Jurkat, Clone E6-1 (cell line): ENCODE measurements at regions not wholly inside any gene's neighbourhood (a gene's known extent, or its start where the extent isn't known, plus 50 kb on each side); places are given as distances from the start of the nearest gene placed in this dataset.

ENCODE experiments used
- DNase-seq: peaks from one replicate; pipeline ENCODE4 v3.0.0-alpha.2; 2011; ENCODE audit warnings: low read depth, low spot score
- H3K4me3 ChIP-seq: 2 replicates; pipeline ENCODE4 v1.5.1; 2011; ENCODE audit warnings: mild to moderate bottlenecking, low read length, control low read depth, moderate library complexity

GRCh38 chr13:82713687-82714405 lies 1168.4 kb downstream of the SLITRK1 start:
- no peak overlapping the region for H3K4me3 ChIP-seq
- no peak for DNase-seq

- no peak overlapping the region for H3K4me3 ChIP-seq
- DNase-seq, result no peak
Measured at GRCh38 chr13:82702513-82702912, 1179.8 kb downstream of the SLITRK1 start.

DNA sequence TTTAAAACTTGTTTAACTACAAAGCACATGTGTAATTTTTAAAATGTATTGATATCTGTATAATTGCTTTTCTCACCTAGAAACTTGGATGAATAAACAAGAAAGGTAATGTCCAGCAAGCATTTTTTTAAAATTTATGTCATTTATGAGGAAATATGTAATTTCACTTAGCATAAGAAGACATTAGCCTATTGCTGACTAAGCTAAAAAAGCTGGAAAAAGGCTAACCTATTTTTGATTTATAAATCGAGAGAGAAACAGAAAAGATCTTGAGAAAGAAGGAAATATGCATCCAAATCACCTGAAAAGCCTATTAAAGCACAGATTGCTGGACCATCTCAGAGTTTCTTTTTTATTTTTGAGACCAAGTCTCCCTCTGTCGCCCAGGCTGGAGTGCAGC lies 1181.3 kb downstream of the SLITRK1 start:
- no peak for DNase-seq
- no peak overlapping the region for H3K4me3 ChIP-seq

DNA sequence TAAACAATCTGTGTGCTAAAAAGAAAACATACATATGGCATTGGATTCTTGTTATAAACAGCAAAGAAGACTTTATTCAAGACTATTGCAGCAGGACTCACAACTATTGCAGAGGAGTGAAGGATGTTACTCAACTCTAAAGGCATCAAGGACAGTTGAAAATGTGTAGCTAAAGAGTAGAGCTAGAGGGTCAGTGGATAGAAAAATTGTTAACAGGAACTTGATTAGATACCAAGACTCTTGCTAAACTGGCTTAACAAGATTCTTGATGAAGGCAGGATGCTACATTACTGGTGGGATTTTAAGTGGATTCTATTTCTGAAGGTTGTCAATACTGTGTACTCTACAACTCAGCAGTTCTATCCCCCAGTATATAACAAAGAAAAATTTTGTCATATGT lies 1183.3 kb downstream of the SLITRK1 start:
- H3K4me3 ChIP-seq, result no peak overlapping the region
- DNase-seq, result no peak

DNA sequence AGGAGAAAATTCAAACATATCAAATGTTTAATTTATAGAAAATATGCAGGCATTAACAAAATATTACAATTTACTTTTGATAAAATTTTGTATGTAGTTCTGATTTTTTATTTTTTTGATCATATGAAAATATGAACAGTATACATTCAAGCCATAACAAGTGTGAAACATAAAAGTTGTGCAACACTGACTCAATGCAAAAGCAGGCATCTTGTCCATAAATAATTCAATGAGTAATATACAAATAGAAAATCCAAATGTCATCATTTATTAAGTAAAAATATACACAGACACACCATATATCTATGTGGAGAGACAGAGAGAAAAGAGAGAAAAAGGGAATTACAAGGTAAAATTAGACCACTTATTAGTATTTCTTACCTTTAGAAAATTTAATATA lies 1183.9 kb downstream of the SLITRK1 start:
- DNase-seq, result no peak
- no peak overlapping the region for H3K4me3 ChIP-seq

DNA sequence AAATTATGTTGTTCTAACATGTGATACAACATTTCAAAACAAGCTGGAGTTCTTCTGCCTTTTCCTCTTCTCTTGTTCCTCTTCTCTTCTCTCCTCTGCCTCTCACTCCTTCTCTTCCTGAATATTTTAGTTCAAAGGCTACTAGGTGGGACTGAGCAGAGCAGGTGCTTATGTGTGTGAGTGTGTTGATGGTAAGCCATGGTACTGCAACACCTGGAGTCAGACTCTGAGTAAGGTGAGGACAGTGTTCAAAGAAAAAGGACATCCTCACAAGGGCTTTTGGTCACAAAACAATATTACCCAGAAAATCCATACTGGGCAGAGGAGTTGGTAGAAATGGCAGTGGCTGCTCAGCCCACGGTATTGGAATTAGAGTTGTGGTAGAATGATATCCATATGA lies 1188.7 kb downstream of the SLITRK1 start:
- H3K4me3 ChIP-seq, result no peak overlapping the region
- DNase-seq, result no peak

- no peak overlapping the region for H3K4me3 ChIP-seq
- DNase-seq, result no peak
Measured at GRCh38 chr13:82688400-82688994, 1193.8 kb downstream of the SLITRK1 start.

- H3K4me3 ChIP-seq, result no peak overlapping the region
- DNase-seq, result no peak
Measured at GRCh38 chr13:82687884-82688283, 1194.4 kb downstream of the SLITRK1 start.

GRCh38 chr13:82681535-82681934 lies 1200.7 kb downstream of the SLITRK1 start:
- H3K4me3 ChIP-seq, result no peak overlapping the region
- no peak for DNase-seq

GRCh38 chr13:82678052-82678451 lies 1204.2 kb downstream of the SLITRK1 start:
- no peak for DNase-seq
- H3K4me3 ChIP-seq, result no peak overlapping the region

- DNase-seq, result no peak
- no peak overlapping the region for H3K4me3 ChIP-seq
Measured at GRCh38 chr13:82675024-82675423, 1207.2 kb downstream of the SLITRK1 start.

DNA sequence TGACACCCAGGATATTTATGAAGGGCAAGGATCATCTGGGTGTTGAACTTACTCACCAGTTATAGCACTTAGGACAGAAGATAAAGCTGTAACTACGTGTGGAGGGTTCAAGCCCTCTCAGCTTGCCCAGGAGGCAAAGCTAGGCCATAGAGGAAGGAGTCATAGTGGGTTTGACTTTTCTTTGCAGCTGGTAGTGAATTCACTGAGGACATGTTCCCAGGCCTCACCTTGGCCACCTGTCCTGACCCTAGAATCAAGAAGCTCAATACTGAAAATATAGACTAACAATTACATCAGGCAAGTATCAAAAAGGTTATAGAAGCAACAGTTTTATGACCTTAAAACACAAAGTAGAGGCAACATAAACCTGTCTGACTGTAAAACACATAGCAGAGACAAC lies 1207.7 kb downstream of the SLITRK1 start:
- no peak for DNase-seq
- no peak overlapping the region for H3K4me3 ChIP-seq

DNA sequence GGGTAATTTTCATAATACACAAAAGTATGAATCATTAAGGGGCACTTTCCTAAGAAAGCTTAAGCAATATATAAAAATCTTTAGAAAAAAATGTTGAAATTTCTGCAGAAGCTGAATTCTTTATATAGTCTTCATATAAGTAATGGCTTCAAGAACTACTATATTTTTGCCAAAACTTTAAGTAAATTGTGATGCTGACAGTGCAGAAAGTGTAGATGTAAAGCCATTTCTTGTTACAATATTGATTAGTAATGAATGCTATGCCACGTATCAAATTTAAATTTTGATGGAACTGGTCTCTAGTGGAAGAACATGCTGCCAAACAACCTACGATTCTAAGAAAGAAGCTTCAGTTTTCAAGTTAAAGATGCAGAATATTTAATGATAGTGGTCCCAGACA lies 1210.0 kb downstream of the SLITRK1 start:
- DNase-seq, result no peak

GRCh38 chr13:82664183-82664582 lies 1218.1 kb downstream of the SLITRK1 start:
- DNase-seq, result no peak
- H3K4me3 ChIP-seq, result no peak overlapping the region

More for the DNA sequence above, 1210.0 kb downstream of the SLITRK1 start:
- no peak overlapping the region for H3K4me3 ChIP-seq

DNA sequence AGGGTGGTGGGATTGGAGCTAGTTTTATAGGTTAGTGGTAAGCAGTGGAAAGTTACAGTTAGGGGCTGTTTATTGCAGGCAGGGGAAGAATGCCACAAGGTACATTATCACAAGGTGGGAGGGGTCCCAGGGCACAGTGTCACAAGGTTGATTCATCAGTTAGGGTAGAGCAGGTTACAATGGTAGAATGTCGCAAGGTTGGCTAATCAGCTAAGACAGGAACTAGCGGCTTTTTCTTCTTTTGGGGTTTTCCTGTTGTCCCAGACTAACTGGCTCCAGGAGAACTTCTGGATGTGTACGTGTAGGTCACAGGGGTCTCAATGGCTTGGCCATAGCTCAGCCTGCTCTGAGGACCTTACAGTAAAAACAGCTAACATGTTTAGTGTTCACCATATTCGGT lies 1221.1 kb downstream of the SLITRK1 start:
- DNase-seq, result no peak
- no peak overlapping the region for H3K4me3 ChIP-seq

- no peak overlapping the region for H3K4me3 ChIP-seq
- DNase-seq, result no peak
Measured at GRCh38 chr13:82658811-82659210, 1223.5 kb downstream of the SLITRK1 start.

DNA sequence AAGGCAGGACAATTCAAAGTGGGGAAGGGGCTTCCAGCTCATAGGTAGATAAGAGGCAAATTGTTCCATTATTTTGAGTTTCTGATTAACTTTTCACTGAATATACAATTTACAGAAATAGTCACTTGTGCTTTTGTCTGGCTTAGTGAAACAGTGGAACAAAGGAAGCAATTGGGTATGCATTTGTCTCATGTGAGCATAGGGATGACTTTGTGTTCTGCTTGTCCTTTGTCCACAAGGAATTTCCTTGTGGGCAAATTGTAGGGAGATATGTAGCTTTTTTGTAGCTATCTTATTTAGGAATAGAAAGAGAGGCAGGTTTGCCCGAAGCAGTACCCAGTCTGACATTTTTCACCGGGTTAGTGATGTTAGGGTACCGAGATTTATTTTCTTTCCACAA lies 1224.8 kb downstream of the SLITRK1 start:
- no peak overlapping the region for H3K4me3 ChIP-seq
- DNase-seq, result no peak

GRCh38 chr13:82654861-82655855 lies 1227.1 kb downstream of the SLITRK1 start:
- DNase-seq, result no peak
- H3K4me3 ChIP-seq, result no peak overlapping the region

GRCh38 chr13:82654143-82654542 lies 1228.1 kb downstream of the SLITRK1 start:
- H3K4me3 ChIP-seq, result no peak overlapping the region
- DNase-seq, result no peak

DNA sequence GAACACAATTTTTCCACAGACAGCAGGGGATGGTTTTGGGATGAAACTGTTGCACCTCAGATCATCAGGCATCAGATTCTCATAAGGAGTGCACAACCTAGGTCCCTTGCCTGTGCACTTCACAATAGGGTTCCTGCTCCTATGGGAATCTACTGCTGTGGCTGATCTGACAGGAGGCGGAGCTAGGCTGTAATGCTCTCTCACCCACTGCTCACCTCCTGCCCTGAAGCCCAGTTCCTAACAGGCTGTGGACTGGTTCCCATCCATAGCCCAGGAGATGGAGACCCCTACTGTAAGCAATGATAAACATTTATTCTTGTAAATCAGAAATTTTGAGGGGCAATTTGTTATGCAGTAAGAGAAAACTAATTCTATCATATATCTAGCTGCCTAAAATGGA lies 1234.7 kb downstream of the SLITRK1 start:
- no peak overlapping the region for H3K4me3 ChIP-seq
- DNase-seq, result no peak
